GM23248 (cell line): ENCODE measurements at regions not wholly inside any gene's neighbourhood (a gene's known extent, or its start where the extent isn't known, plus 50 kb on each side); places are given as distances from the start of the nearest gene placed in this dataset.

Experiments
- EZH2 ChIP-seq: fragments of 200-600 bp; sonication (generic); IDR thresholded peaks from 2 replicates; pipeline ENCODE4 v1.6.1; 2018; ENCODE audit warnings: antibody characterized with exemption, mild to moderate bottlenecking; ENCODE audit not compliant: insufficient read depth, poor library complexity, severe bottlenecking
- EZH2phosphoT487 ChIP-seq: fragments of 200-600 bp; sonication (generic); IDR thresholded peaks from 2 replicates; pipeline ENCODE4 v1.6.1; 2018; ENCODE audit warnings: antibody characterized with exemption, moderate library complexity, mild to moderate bottlenecking, low read depth; ENCODE audit not compliant: insufficient read depth

DNA sequence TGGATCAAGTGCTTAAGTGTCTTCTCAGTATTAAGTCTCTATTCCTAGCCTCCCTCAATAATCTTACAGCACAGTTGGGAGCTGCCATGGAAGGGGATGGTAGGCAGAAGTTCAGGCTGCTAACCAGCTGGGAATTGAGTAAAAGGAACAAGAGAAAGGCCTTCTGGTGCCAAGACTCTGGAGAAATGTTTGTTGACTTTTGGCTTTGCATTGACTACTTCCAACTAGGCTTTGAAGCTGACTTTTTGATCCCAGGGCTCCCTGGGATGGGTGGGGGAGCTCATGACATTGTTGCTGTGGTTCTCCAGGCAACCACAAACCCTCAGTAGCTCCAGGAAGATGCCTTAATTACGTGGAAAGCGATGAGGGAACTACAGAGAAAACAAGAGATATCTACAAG is 85.2 kb upstream of the HTR4 start:
- no peak for TF ChIP-seq EZH2phosphoT487
- TF ChIP-seq EZH2: no peak
